ENCODE measurements at regions not wholly inside any gene's neighbourhood (a gene's known extent, or its start where the extent isn't known, plus 50 kb on each side); places are given as distances from the start of the nearest gene placed in this dataset.
"Not testable (repeated sequence)": the region's sequence is repeated elsewhere in the genome, so short reads cannot be mapped to it uniquely, and the experiment has no call there.

- no peak for DNase-seq
- Histone ChIP-seq H3K4me3 (no peak overlapping the region), H3K27ac (no peak overlapping the region), H3K36me3 (no peaks in the 10 kb centered on the region), H3K27me3 (no peaks in the 10 kb centered on the region), H3K9me3 (peaks cover 0 to 6% (median 0%) of the 10 kb centered on the region in 4 donors), H3K4me1 (no peaks in the 10 kb centered on the region)
- TF ChIP-seq POLR2A (IDR thresholded peaks at IDR 0.05) (no peak), CTCF (IDR thresholded peaks at IDR 0.05) (no peak)
Observed at GRCh38 chr2:35163948-35164347, 1191.6 kb upstream of the CRIM1 start.

- no peak overlapping the region for H3K4me3 ChIP-seq
- H3K27me3 ChIP-seq: no peaks in the 10 kb centered on the region
- no peaks in the 10 kb centered on the region for H3K36me3 ChIP-seq
Observed at GRCh38 chr2:35160871-35161270, 1194.7 kb upstream of the CRIM1 start.

GRCh38 chr2:35125871-35126270 lies 1229.7 kb upstream of the CRIM1 start:
- no peaks in the 10 kb centered on the region for H3K27me3 ChIP-seq
- H3K4me3 ChIP-seq: no peak overlapping the region
- H3K9me3 ChIP-seq: peaks cover 0 to 4% (median 0%) of the 10 kb centered on the region in 4 donors
- DNase-seq: no peak
- no peaks in the 10 kb centered on the region for H3K36me3 ChIP-seq
- no peak for TF ChIP-seq CTCF (IDR thresholded peaks at IDR 0.05)
- TF ChIP-seq POLR2A (IDR thresholded peaks at IDR 0.05): no peak
- no peaks in the 10 kb centered on the region for H3K4me1 ChIP-seq
- no peak overlapping the region for H3K27ac ChIP-seq

More at GRCh38 chr2:35160871-35161270, 1194.7 kb upstream of the CRIM1 start:
- Histone ChIP-seq H3K27ac (no peak overlapping the region), H3K4me1 (no peaks in the 10 kb centered on the region), H3K9me3 (peaks cover 0 to 6% (median 0%) of the 10 kb centered on the region in 4 donors)
- DNase-seq: no peak
- TF ChIP-seq CTCF (IDR thresholded peaks at IDR 0.05) (no peak), POLR2A (IDR thresholded peaks at IDR 0.05) (no peak)

GRCh38 chr2:35125278-35125677 lies 1230.3 kb upstream of the CRIM1 start:
- Histone ChIP-seq H3K27me3 (no peaks in the 10 kb centered on the region), H3K4me3 (no peak overlapping the region), H3K4me1 (no peaks in the 10 kb centered on the region), H3K27ac (no peak overlapping the region), H3K36me3 (no peaks in the 10 kb centered on the region), H3K9me3 (peaks cover 0 to 4% (median 0%) of the 10 kb centered on the region in 4 donors)
- no peak for DNase-seq
- TF ChIP-seq CTCF (IDR thresholded peaks at IDR 0.05): no peak
- no peak for TF ChIP-seq POLR2A (IDR thresholded peaks at IDR 0.05)

GRCh38 chr2:35116151-35116550 lies 1239.4 kb upstream of the CRIM1 start:
- H3K27me3 ChIP-seq: no peaks in the 10 kb centered on the region
- H3K4me3 ChIP-seq: no peak overlapping the region
- H3K9me3 ChIP-seq: no peaks in the 10 kb centered on the region
- no peak overlapping the region for H3K27ac ChIP-seq
- H3K36me3 ChIP-seq: no peaks in the 10 kb centered on the region
- H3K4me1 ChIP-seq: no peaks in the 10 kb centered on the region
- DNase-seq: no peak
- no peak for TF ChIP-seq CTCF (IDR thresholded peaks at IDR 0.05)
- no peak for TF ChIP-seq POLR2A (IDR thresholded peaks at IDR 0.05)

- TF ChIP-seq POLR2A (IDR thresholded peaks at IDR 0.05) (no peak), CTCF (IDR thresholded peaks at IDR 0.05) (no peak)
- Histone ChIP-seq H3K36me3 (no peaks in the 10 kb centered on the region), H3K4me1 (no peaks in the 10 kb centered on the region), H3K9me3 (no peaks in the 10 kb centered on the region), H3K27me3 (no peaks in the 10 kb centered on the region), H3K4me3 (no peak overlapping the region), H3K27ac (no peak overlapping the region)
- DNase-seq: no peak
Observed at GRCh38 chr2:35114765-35115164, 1240.8 kb upstream of the CRIM1 start.

GRCh38 chr2:35112367-35112766 lies 1243.2 kb upstream of the CRIM1 start:
- not testable (repeated sequence) for DNase-seq, H3K36me3 ChIP-seq, H3K4me3 ChIP-seq, H3K27ac ChIP-seq, H3K4me1 ChIP-seq, H3K9me3 ChIP-seq, H3K27me3 ChIP-seq
